GM23338 (cell line): ENCODE measurements at regions not wholly inside any gene's neighbourhood (a gene's known extent, or its start where the extent isn't known, plus 50 kb on each side); places are given as distances from the start of the nearest gene placed in this dataset.

Experiments
- CREB1 ChIP-seq: fragments of 250-450 bp; sonication (Bioruptor Pico); IDR thresholded peaks from 2 replicates; pipeline ENCODE4 v1.5.0; 2020; ENCODE audit warnings: low read depth, mild to moderate bottlenecking, moderate library complexity
- CTCF ChIP-seq, 2 experiments: fragments of 200-600 bp in 1 of 2; sonication (generic) in 1 of 2; conservative IDR thresholded peaks; 2 replicates each; pipeline versions ENCODE4 v1.5.1 to v1.6.1; 2016 to 2017; ENCODE audit warnings: antibody characterized with exemption in 2 of 2, low read depth in 2 of 2, mild to moderate bottlenecking in 2 of 2, moderate library complexity in 1 of 2
- ETS1 ChIP-seq: IDR thresholded peaks from 2 replicates; pipeline ENCODE4 v1.6.1; 2016; ENCODE audit warnings: antibody characterized with exemption
- EZH2 ChIP-seq: fragments of 200-600 bp; sonication (generic); IDR thresholded peaks from one replicate; pipeline ENCODE4 v1.8.0; 2017; ENCODE audit warnings: antibody characterized with exemption, mild to moderate bottlenecking, low read depth; ENCODE audit not compliant: unreplicated experiment
- EZH2phosphoT487 ChIP-seq: fragments of 200-600 bp; sonication (generic); IDR thresholded peaks from one replicate; pipeline ENCODE4 v1.8.1; 2018; ENCODE audit warnings: antibody characterized with exemption; ENCODE audit not compliant: unreplicated experiment
- JUNB ChIP-seq: IDR thresholded peaks from one replicate; pipeline ENCODE4 v1.6.1; 2016; ENCODE audit warnings: antibody characterized with exemption; ENCODE audit not compliant: unreplicated experiment
- NANOG ChIP-seq: IDR thresholded peaks from 2 replicates; pipeline ENCODE4 v1.6.1; 2016; ENCODE audit warnings: antibody characterized with exemption, borderline replicate concordance
- POLR2AphosphoS5 ChIP-seq: IDR thresholded peaks from 2 replicates; pipeline ENCODE4 v1.6.1; 2016; ENCODE audit warnings: antibody characterized with exemption, low read depth
- REST ChIP-seq: IDR thresholded peaks from one replicate; pipeline ENCODE4 v1.6.1; 2018; ENCODE audit warnings: antibody characterized with exemption; ENCODE audit not compliant: unreplicated experiment
- STAT1 ChIP-seq: IDR thresholded peaks from one replicate; pipeline ENCODE4 v1.6.1; 2016; ENCODE audit warnings: antibody characterized with exemption; ENCODE audit not compliant: unreplicated experiment
- ZNF114 ChIP-seq: fragments of 250-450 bp; sonication (Bioruptor Pico); IDR thresholded peaks from 2 replicates; pipeline ENCODE4 v1.5.0; 2020; ENCODE audit warnings: mild to moderate bottlenecking, moderate library complexity
- ZNF331 ChIP-seq: fragments of 250-450 bp; sonication (Bioruptor Pico); IDR thresholded peaks from 2 replicates; pipeline ENCODE4 v1.5.0; 2020; ENCODE audit warnings: low read depth, mild to moderate bottlenecking, moderate library complexity

GRCh38 chr4:38500433-38500832, 163.6 kb upstream of the KLF3 start:
- TF ChIP-seq CTCF (conservative IDR thresholded peaks at IDR 0.05; ENCODE audit: low read depth in 2 of 2) (no peak), REST (no peak), EZH2 (no peak), CREB1 (CRISPR knock-in tag) (no peak), EZH2phosphoT487 (no peak), POLR2AphosphoS5 (no peak), ETS1 (no peak), STAT1 (no peak), JUNB (no peak), NANOG (no peak), ZNF114 (no peak), ZNF331 (CRISPR knock-in tag) (no peak)
